Gastrocnemius medialis (tissue), 4 donors: ENCODE measurements at regions not wholly inside any gene's neighbourhood (a gene's known extent, or its start where the extent isn't known, plus 50 kb on each side); places are given as distances from the start of the nearest gene placed in this dataset.

Experiments used
- ATAC-seq, 2 donors: fragments of 150-250 bp; one replicate each; pipeline ENCODE4 v1.9.1; 2016
- DNase-seq, 2 donors: peaks; one replicate each; pipeline ENCODE4 v3.0.0-alpha.2; 2019
- H3K27ac ChIP-seq, 4 donors: fragments of 200-600 bp; sonication (generic); 1 replicate in 1 of 4; 2 replicates in 3 of 4; pipeline ENCODE4 v1.5.1; 2016 to 2018; ENCODE audit warnings: mild to moderate bottlenecking in 2 of 4, moderate library complexity in 1 of 4
- H3K27me3 ChIP-seq, 3 donors: fragments of 200-600 bp; sonication (generic) in 2 of 3; 1 replicate in 1 of 3; 2 replicates in 2 of 3; pipeline versions ENCODE4 v1.5.1 to v1.6.0; 2016 to 2019; ENCODE audit warnings: mild to moderate bottlenecking in 1 of 3, moderate library complexity in 1 of 3
- H3K36me3 ChIP-seq, 2 donors: fragments of 200-600 bp; sonication (generic) in 1 of 2; one replicate each; pipeline ENCODE4 v1.5.1; 2017 to 2018
- H3K4me1 ChIP-seq, 2 donors: fragments of 200-600 bp; sonication (generic) in 1 of 2; one replicate each; pipeline ENCODE4 v1.5.1; 2016 to 2017; ENCODE audit warnings: mild to moderate bottlenecking in 2 of 2
- H3K4me3 ChIP-seq, 4 donors: fragments of 200-600 bp; sonication (generic) in 3 of 4; 1 replicate in 1 of 4; 2 replicates in 3 of 4; pipeline ENCODE4 v1.5.1; 2016 to 2019; ENCODE audit warnings: mild to moderate bottlenecking in 2 of 4
- H3K9me3 ChIP-seq, 3 donors: fragments of 200-600 bp; sonication (generic) in 2 of 3; 1 replicate in 1 of 3; 2 replicates in 2 of 3; pipeline ENCODE4 v1.5.1; 2016 to 2019
- POLR2A ChIP-seq, 2 donors: fragments of 450-650 bp; IDR thresholded peaks; one replicate each; pipeline ENCODE4 v1.6.1; 2017; ENCODE audit warnings: antibody characterized with exemption in 2 of 2, mild to moderate bottlenecking in 2 of 2, moderate library complexity in 2 of 2
- in situ Hi-C, 4 donors: fragments of 200-750 bp; cut with MboI; loops; one replicate each; pipeline versions ENCODE4 v1.15.0 to v1.8.0; 2017; ENCODE audit warnings: low sequenced_read_pairs in 4 of 4
- intact Hi-C: fragments of 100-400 bp; cut with DNase I; formaldehyde crosslinking; loops from one replicate; pipeline ENCODE4 v1.15.1; 2023; ENCODE audit warnings: low total_unique reads
- TF ChIP-seq, protein P1 (sequence below), 5 experiments: fragments of 450-650 bp in 3 of 5; fragments of 200-600 bp in 2 of 5; sonication (generic) in 2 of 5; IDR thresholded peaks in 4 of 5; conservative IDR thresholded peaks in 1 of 5; 1 replicate in 4 of 5; 2 replicates in 1 of 5; pipeline ENCODE4 v1.5.1; 2016 to 2019; ENCODE audit warnings: antibody characterized with exemption in 5 of 5, mild to moderate bottlenecking in 3 of 5, moderate library complexity in 3 of 5

DNA sequence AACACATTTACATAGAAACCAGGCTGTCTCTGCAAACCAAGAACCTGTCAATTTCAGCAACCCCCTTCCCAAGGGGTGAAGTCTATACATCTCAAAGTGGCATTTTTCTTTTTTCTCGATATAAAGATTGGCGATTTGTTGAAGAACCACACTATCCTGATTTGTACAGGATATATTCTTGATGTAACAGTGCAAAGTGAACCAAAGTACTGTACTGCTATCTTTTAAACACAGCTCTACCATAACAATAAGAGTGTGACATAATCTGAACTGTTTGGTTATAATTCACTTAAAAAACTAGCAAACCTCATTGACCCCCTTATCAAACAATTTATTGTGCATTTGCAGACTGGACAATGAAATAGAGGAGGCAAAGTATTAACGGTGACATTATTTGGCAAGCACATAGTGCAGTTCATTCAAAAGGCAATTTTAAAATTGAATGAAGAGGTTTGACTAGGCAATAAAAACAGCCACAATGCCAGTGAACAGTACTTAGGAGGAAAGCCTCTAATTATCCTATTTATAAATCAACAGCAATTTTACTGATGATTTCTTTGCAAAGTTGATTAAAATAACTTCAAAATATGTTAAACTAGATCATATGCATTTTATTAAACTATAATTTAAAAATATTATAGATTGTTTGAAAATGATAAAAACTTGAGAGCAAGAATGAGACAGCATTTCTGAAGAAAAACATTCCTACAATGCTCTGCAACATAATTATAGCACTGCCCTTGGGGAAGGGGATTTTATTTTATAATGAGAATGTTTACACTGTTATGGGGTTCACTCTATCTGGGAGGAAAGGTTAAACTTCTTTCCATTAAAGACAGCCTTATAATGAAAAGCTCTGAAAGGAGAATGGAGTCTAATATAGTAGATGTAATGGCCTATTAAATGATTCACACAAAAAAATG lies 440.9 kb downstream of the ZEB2 start:
- no peak overlapping the region for H3K27ac ChIP-seq
- peaks cover 4 to 7% of the 10 kb centered on the region in 2 donors for H3K4me1 ChIP-seq
- H3K27me3 ChIP-seq: no peaks in the 10 kb centered on the region
- no peaks in the 10 kb centered on the region for H3K9me3 ChIP-seq
- DNase-seq (no peak), ATAC-seq (no peak)
- in situ Hi-C loops: no loop called here
- H3K4me3 ChIP-seq: no peak overlapping the region
- TF ChIP-seq, protein P1, sequence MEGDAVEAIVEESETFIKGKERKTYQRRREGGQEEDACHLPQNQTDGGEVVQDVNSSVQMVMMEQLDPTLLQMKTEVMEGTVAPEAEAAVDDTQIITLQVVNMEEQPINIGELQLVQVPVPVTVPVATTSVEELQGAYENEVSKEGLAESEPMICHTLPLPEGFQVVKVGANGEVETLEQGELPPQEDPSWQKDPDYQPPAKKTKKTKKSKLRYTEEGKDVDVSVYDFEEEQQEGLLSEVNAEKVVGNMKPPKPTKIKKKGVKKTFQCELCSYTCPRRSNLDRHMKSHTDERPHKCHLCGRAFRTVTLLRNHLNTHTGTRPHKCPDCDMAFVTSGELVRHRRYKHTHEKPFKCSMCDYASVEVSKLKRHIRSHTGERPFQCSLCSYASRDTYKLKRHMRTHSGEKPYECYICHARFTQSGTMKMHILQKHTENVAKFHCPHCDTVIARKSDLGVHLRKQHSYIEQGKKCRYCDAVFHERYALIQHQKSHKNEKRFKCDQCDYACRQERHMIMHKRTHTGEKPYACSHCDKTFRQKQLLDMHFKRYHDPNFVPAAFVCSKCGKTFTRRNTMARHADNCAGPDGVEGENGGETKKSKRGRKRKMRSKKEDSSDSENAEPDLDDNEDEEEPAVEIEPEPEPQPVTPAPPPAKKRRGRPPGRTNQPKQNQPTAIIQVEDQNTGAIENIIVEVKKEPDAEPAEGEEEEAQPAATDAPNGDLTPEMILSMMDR (IDR thresholded peaks at IDR 0.05 in 4 of 5, conservative IDR thresholded peaks at IDR 0.05 in 1 of 5): no peak
- TF ChIP-seq POLR2A (IDR thresholded peaks at IDR 0.05): no peak
- no peaks in the 10 kb centered on the region for H3K36me3 ChIP-seq
- intact Hi-C loops: no loop called here

DNA sequence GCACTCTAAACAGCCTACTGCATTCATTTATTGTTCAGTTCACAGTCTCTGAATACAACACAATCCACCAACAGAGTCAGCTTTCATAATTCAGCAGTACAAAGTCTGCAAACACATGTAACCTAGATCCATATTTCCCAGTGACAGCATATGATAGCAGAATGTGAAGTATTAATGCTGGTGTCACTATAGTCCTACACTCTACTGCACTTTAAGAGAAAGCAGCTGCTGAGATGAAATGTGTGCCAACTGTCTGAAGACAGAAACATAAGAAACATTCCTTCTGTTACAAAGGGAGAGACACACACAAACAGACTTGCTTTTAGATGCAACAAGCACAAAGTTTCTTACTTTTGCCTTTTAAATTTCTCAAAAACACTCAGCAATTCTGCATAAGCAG lies 441.8 kb downstream of the ZEB2 start:
- H3K36me3 ChIP-seq: no peaks in the 10 kb centered on the region
- H3K4me1 ChIP-seq: peaks cover 4 to 7% of the 10 kb centered on the region in 2 donors
- H3K27ac ChIP-seq: no peak overlapping the region
- no peaks in the 10 kb centered on the region for H3K9me3 ChIP-seq
- DNase-seq (no peak), ATAC-seq (no peak)
- intact Hi-C loops: no loop called here
- no peak overlapping the region for H3K4me3 ChIP-seq
- in situ Hi-C loops: no loop called here
- no peak for TF ChIP-seq POLR2A (IDR thresholded peaks at IDR 0.05)
- TF ChIP-seq, protein P1 (IDR thresholded peaks at IDR 0.05 in 4 of 5, conservative IDR thresholded peaks at IDR 0.05 in 1 of 5): no peak
- no peaks in the 10 kb centered on the region for H3K27me3 ChIP-seq

DNA sequence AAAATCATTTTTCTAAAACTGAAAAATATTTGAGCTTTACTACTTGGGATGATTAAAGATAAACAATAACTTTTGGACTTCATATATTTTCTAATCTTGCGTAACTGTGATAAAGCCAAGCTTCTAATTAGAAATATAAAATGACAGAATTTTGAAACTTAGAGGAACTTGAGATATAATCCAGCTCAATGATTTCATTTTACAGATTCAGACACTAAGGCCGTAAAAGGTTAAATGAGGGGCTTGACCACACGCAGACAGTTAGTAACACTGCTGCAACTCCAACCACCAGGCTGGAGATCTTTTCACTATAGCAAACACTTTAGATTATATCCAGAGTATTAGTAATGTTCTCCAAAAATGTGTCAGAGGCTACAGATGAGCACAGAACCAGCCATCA lies 445.5 kb downstream of the ZEB2 start:
- no peaks in the 10 kb centered on the region for H3K9me3 ChIP-seq
- TF ChIP-seq, protein P1 (IDR thresholded peaks at IDR 0.05 in 4 of 5, conservative IDR thresholded peaks at IDR 0.05 in 1 of 5): no peak
- no peak for TF ChIP-seq POLR2A (IDR thresholded peaks at IDR 0.05)
- ATAC-seq: no peak

DNA sequence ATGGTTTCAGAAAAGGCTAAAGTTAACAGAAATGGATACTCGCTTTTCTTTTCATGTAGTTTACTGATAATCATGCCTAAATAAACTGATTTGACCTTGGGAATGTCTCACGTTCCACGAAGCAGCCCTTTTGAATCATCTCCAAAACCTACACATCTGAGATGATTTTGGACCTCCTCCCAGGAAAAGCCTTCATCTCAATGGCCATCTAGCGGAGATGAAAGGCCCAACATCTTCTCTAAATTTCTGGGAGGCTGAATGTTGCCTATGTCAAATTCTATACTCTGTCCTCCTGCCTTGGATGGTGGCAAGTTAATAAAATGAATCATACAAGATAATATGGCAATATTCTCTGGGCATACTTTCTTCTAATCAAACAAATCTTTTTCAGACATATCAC lies 448.5 kb downstream of the ZEB2 start:
- intact Hi-C loops: no loop called here
- no peaks in the 10 kb centered on the region for H3K9me3 ChIP-seq
- H3K4me1 ChIP-seq: no peaks in the 10 kb centered on the region
- DNase-seq: no peak
- no peak overlapping the region for H3K4me3 ChIP-seq
- H3K27ac ChIP-seq: no peak overlapping the region
- TF ChIP-seq, protein P1 (IDR thresholded peaks at IDR 0.05 in 4 of 5, conservative IDR thresholded peaks at IDR 0.05 in 1 of 5): no peak
- no peak for TF ChIP-seq POLR2A (IDR thresholded peaks at IDR 0.05)
- no peaks in the 10 kb centered on the region for H3K36me3 ChIP-seq
- in situ Hi-C loops: no loop called here
- H3K27me3 ChIP-seq: no peaks in the 10 kb centered on the region
- ATAC-seq: no peak

More for the DNA sequence above, 445.5 kb downstream of the ZEB2 start:
- no peak for DNase-seq
- Histone ChIP-seq H3K27me3 (no peaks in the 10 kb centered on the region), H3K36me3 (no peaks in the 10 kb centered on the region), H3K4me1 (peaks cover 4 to 7% of the 10 kb centered on the region in 2 donors), H3K4me3 (no peak overlapping the region), H3K27ac (no peak overlapping the region)
- intact Hi-C loops (no loop called here), in situ Hi-C loops (no loop called here)
